SW 1271 (cell line): ENCODE measurements at regions not wholly inside any gene's neighbourhood (a gene's known extent, or its start where the extent isn't known, plus 50 kb on each side); places are given as distances from the start of the nearest gene placed in this dataset.
"Not testable (repeated sequence)": the region's sequence is repeated elsewhere in the genome, so short reads cannot be mapped to it uniquely, and the experiment has no call there.

ENCODE experiments used
- DNase-seq, 2 experiments: peaks; one replicate each; lab custom pipeline; 2025; lab: John Stamatoyannopoulos, UW

DNA sequence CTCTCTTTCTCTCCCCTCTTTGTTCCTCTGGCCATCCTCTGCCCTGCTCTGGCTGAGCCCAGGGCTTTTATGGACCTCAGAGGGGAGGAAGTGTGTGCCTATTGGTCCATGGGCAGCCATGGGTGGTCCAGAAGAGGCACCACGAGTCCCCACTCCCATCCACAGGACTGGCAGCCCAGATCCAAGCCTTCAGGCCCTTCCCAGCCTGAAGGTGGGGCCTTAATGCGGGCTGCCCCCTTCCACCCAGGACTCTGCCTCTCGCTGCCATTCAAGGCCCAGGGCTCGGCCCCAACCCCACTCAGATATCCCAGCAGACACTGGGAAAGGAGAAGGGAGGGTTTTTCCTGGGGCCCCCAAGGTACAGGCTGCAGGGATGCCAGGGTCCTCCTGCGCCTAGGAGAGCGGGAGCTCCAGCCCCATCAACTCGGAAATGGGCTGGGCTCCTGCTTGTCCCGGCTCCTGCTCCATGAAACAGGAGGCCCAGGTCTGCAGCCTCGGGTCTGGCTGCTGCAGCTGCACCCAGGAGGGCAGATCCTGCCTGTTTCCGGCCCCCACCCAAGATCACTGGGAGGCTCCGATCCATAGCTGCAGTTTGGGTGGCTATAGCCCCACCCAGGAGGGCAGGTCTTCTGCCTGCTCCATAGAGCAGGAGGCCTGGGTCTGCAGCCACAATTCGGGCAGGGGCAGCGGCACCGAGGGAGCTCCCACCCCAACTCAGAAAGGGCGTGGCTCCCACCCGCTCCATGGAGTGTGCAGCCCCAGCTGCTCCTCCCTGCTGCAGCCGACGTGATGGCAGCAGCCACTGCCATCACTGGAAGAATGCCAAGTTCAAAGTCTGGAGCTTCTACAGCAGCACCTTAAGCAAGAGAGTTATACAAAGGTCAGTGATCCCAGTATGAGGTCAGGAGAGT is 116.6 kb upstream of the RBBP8 start:
- no peak for DNase-seq

DNA sequence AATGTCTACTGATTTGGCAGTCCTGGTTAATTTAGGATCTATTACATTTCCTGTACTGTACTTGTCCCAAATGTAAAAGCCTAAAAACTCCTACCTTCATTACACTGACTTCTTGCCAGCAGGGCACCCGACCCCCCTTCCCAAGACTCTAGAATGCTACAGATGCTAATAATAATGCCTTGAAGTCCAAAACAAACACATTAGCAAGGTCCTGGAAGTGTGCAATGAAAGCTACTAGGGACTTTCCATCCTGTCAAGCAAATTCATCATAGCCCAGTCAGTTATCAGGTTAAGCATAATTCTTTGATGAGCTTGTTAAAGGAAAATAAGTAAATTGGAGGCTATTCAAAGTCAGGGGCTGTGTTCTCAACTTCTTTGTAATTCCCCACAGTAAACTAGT is 115.3 kb upstream of the RBBP8 start:
- no peak for DNase-seq

DNA sequence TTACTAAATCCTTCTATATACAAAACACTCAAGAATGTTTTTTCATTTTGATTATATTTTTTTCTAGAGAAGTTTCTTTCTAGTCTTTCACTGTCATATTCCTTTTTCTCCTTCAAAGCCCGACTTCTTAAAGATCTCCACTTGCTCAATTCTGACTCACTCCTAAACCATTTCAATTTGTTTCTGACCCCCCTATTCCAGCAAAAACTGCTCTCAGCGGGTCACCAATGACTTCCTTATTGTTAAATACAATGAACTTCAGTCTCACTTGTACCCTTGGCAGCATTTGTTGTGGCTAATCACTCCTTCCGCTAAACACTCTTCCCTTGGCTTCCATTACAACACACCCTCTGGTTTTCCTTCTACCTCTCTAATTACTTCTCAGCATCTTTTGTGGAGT is 111.1 kb upstream of the RBBP8 start:
- no peak for DNase-seq

DNA sequence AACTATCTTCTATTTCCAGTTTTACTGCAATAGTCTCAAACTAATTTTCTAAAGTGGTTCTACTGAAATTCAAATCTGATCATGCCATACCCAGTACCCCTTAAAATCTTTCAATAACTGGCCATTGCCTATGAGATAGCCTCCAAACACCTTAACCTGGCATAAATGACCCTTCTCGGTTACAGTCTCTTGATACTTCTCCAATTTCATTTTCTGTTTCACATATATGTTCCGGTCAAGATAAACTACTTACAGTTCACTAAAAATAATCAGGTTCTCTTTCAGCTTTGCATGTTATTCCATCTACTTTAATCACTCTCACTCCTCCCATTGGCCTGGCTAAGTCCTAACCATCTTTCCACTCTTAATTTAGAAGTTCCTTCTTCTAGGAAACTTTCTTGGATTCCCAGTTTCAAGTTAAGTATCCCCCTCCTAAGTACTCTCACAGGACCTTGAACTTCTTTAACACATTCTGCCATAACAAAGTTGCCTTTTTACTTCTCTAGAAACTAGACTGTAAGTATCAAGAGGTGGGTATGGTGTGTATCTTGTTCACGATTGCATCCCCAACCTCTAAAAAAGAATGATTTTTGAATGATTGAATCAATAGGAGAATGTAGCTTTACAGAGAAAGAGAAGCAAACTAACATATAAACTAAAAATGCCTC is 110.2 kb upstream of the RBBP8 start:
- DNase-seq = no peak

DNA sequence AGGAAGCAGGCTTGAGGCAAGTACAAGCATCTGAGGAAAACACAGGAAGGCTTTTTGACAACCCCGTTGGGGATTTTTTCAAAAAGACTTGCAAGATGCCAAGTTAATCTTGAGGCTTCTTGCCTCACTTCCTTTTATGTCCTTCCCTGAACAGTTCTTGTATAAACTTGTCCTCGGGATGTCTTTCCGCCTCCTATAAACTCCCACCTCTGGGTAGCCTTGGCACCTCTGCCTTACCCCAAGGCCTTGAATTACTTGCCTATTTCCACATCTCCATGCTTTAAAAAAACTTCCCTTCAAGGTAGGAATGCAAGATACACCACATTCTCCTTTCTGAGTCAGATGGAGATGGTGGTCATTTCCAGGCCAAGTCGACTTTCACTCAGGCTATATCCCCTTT is 106.4 kb upstream of the RBBP8 start:
- DNase-seq = no peak

DNA sequence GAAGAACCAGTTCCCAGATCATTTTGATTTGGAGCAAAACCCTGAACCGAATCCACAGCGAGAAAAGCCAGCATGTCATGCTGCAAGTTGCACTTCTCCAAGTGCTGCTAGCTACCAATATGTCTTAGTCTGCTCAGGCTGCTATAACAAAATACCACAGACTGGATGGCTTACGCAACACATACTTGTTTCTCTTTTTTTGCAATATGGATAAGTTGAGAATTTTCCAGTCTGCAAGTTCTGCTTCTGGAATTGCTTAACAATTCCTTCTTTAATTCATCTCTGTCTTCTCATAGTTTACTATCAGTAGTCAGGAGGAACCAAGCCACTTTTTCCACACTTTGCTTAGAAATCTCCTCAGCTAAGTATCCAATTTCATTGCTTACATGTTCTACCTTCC is 105.9 kb upstream of the RBBP8 start:
- DNase-seq = no peak

DNA sequence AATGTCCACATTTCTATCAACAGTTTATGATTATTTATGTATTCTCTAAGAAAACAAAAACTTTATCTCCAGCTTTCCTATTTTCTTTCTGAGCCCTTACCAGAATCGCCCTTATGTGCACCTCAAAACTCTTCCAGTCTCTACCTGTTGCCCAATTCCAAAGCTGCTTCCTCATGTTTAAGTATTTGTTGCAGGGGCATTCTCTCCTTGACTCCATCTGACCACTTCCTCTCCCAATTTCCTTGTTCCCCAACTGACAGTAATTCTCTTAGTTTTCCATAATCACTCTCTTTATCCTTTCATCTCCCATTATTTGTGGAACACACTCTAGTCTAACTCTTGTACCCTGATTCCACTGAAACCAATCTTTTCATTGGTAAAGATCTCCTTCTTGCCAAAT is 105.4 kb upstream of the RBBP8 start:
- DNase-seq = no peak

DNA sequence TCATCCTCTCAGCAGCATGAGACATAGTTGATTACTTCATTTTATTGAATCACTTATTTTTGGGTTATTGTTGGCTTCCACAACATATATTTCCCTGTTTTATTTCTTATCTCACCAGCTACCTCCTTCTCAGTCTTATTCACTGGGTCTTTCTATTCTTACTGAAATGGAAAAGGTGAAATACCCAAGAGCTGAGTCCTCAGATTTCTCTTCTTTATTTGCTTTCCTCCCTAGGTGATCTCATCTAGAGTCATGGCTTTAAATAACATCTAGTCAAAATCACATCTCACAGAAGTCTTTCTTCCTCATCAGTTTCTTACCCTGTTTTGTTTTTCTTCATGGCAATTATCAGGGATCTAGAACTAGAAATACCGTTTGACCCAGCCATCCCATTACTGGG is 105.0 kb upstream of the RBBP8 start:
- DNase-seq = no peak

DNA sequence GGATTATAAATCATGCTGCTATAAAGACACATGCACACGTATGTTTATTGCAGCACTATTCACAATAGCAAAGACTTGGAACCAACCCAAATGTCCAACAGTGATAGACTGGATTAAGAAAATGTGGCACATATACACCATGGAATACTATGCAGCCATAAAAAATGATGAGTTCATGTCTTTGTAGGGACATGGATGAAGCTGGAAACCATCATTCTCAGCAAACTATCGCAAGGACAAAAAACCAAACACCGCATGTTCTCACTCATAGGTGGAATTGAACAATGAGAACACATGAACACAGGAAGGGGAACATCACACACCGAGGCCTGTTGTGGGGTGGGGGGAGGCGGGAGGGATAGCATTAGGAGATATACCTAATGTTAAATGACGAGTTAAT is 104.5 kb upstream of the RBBP8 start:
- DNase-seq = not testable (repeated sequence)

DNA sequence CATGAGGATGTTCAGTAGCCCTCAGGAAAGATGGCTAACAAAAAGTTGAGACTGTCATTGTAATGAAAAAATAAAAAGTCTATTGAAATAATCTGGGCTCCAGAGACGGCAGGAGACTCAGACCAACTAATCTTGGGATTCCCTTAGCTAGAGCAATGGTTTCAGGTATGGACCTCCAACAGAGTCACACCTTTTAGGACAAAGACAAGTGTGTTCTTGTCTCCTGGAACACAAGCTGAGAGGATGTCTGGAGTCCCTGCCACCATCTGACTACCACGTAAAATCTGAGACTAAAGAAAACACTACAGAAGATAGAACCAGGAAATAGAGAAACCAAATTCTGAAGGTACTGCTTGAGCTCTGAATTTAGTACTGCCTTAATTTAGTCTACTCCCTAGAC is 103.3 kb upstream of the RBBP8 start:
- DNase-seq = no peak

DNA sequence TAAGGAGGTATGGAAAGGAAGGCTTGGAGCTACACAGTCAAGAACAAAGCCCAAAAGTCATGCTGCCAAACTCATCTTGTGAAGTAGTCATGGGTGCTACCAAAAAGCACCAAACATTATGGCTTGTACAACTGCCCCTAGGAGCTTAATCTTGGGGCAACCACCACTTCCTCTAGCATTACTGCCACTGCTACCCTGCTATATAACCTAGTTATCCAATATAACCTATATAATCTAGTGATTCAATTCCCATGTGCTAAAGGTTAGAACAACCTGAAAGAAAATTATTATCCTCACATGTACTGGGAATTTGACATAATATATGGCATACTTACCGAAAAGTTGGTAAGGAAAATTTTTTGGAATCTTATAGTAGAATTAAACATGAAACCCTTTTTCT is 102.6 kb upstream of the RBBP8 start:
- no peak for DNase-seq

DNA sequence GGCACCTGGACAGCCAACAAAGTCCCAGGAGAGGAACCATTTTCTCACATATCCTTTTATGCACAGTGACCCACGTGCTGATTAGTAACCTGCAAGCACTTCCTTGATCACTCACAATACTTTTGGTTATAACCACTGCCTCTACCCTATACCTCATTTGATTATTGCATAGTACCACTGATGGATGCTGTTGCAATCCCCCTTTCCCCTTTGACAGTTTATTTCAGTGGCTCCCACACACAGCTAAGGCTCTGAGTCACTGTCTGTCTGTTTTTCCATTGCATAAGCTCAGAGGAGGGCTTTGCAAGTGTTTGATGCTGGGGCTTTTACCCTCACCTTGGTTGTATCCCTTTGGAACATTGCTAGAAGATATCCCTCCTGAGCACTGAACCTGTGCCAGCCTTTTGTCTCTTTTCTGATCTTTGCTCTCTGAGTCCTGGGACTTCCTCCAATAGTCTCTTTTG is 101.7 kb upstream of the RBBP8 start:
- no peak for DNase-seq

DNA sequence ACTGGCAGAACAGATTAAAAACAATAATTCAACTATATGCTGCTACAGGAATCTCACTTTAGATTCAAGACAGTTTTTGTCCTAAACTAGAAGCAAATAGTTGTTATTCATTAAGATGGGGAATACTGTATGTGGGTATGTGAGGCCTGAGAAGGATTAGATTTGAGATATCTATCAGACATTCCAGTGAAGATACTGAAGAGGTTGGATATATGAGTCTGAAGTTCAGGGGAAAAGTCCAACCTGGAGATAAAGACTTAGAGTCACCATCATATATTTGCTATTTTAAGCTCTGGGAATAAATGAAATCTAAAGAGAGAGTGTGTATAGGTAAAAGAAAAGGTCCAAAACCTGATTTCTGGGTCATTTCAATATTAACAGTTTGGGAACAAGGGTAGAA is 96.2 kb upstream of the RBBP8 start:
- DNase-seq = no peak

DNA sequence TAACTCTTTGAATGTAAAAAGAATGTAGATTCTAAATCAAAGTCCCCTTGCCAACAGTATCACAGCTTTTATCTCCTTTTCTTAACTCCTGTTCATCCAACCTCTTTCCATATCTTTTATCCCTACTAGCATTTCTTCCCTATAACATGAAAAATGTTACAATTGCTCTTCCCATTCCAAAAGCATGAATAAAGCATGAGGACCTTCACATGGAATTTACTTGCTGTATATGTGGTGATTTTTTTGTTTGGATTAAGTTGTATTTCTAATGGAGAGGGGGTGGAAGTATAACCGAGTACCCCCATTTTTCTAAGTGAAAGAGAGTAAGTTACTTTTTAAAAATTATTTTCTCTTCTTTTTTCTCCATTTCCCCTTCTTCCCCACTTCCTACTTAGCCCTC is 94.9 kb upstream of the RBBP8 start:
- no peak for DNase-seq

DNA sequence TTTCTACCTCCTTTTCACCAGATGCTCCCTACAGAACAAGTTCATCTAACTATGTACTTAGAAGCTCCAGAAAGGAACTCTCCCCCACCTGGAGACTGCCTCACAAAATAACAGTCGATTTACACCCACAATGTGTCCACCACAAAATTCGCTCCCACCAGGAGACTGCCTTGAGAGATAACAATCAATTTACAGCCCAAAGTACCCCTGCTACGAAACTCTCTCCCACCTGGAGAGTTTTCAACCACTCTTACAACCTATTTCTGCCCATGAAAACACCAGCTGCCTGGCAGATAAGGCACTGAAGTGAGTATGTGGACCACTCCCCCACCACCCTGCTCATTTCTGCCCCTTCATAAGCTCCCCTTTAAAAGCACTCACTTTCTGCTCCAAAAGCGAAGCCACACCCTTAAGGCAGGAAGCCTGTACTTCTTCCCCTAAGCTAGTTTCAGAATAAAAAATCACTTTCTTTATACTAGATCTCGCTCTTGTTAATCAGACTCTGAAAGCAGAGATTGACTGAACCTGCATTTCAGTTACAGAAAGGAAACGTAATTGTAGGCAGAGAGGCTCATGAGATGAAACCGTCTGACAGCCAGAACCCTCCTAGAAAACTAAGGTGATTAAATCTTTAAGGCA is 94.4 kb upstream of the RBBP8 start:
- no peak for DNase-seq

DNA sequence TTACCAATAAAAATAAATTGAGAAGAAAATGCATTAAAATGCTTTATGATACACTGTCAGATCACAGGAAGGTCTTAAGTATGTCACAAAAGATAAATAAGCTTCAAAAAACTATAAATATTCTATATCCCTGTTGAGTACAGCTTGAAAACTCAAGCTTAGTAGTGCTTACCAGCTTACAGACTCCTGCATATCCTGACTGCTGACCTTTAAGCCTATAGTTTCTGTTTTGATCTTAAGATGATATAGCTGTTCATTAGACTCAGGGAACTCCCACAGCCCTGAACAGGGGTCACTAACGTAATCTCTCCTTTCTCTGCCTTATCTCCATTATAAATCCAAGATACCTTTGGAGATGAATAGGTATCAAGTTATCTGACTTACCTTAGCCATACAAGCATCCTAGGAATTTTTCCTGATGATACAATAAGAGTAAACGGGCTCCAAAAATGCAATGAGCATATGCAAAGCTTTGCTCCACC is 93.7 kb upstream of the RBBP8 start:
- no peak for DNase-seq

DNA sequence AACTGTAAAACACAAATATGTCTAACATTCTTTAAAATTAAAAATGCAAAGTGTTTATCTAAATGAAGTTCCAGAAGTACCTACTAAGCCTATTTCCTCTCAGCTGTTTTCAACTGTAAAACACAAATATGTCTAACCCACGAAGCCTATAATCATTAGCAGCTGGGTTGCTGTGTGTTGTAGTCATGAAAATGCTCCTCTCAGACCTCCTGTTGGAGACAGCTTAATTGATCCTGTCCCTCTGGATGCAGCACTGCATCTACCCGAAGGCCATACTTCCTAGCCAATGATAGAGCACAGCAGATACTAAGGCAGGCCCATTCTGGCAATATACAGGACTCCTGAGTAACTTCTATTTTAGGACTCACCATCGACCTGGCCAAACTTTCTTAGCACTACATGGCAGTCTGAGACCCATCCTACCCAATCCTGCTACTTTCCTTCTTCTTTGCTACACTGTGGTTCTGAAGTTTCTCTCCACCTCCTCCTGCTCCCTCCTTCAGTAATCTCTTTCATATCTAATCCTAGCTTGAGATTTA is 92.5 kb upstream of the RBBP8 start:
- DNase-seq = no peak

DNA sequence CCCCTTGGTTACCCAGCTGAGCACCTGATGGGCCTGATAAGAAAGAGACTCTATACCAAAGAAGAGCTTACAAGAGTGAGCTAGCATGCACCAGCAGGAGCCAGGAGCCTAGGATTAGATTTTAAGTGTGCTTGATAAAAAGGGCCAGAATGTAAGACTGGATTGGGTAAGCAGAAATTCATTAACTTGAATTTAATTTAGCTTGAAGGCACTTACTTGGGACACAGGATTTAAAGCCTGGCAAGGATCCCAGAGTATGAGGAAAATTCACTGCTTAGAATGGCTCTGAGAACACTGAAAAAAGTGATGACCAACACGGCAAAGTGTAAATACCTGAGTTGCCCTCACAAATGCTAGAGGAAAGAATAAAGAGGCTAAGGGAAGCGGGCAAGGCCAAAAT is 91.3 kb upstream of the RBBP8 start:
- DNase-seq = no peak

DNA sequence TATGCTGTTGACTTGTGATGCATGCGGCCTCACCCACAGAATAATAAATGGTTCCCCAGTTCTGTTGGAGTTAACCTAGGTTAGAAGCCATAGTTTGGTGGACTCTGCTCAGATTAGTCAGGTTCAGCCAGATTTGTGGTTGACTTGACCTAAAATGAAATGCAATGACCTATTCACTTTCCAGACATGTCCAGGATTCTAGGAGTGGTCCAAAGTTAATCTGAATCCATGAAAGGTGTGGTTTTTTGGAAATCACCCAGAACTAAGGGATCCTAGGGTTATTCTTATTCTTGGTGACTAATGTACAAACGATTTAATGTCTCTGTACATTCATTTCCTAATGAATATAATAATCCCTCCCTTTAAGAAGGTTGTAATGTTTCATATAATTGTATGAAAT is 88.9 kb upstream of the RBBP8 start:
- no peak for DNase-seq

DNA sequence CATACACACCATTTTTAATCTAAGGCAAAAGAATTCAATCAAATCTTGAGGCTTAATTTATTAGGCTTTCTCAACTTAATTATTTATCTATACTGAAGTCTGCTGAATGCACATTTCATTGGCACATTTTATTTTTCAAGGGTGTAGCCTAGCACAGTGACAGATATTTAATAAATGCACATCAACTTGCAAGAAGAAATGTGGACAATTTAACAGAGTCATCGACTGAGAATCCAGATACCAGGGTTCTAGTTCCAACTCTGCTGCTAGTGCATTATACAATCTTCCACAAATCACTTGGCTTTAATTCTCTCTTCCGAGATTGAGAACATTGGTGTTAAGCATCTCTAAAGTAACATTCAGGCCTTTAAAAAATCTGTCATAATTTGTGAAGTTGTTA is 88.5 kb upstream of the RBBP8 start:
- DNase-seq = no peak

DNA sequence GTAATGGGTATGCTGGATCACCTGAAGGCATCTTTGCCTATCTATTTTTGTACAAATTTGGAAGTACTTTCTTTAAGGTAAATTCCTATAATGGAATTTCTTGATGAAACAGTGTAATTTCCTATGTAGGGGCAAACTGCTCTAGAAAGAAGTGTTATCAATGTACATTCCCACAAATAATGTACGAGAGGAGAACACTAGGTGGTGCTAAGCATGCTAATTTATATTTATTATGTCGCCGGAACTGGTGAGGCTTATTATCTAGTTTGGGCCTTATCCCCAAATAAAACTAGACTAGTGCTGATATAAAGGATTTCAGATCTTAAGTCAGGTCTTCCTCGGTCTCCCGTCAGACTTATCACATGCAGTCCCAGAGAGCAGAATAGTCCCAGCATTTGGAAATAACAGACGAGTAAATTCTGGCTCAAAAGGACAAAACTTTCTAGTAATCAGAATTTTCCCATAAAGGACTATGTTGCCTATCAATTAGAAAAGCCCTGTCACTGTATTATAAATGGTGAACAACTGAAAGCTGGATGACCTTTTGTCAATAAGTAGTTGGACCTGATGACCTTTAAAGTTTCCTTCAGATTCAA is 86.9 kb upstream of the RBBP8 start:
- DNase-seq = peak in 1 of 2 experiments; percentile 39

DNA sequence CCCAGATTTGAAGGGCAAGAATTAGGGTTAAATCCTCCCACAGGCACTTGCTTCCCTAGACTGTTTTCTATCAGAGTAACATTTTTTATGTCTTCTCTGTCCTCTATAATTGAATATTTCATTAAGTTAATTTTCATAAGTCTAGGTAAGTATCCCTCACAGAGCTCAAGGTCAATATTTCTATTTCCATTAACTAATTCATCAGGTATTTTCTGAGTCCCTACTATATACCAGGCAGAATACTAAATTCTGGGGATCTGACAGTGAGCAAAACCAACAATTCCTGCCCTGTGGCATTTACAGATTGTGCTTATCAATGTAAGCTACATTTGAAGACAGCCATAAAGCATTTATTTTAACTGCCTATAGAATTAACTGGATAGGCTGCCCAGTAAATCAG is 86.4 kb upstream of the RBBP8 start:
- no peak for DNase-seq
